SU-DHL-6 (cell line): ENCODE measurements at regions not wholly inside any gene's neighbourhood (a gene's known extent, or its start where the extent isn't known, plus 50 kb on each side); places are given as distances from the start of the nearest gene placed in this dataset.

ENCODE experiments used
- H2AFZ ChIP-seq: fragments of 200-600 bp; sonication (generic); 2 replicates; pipeline ENCODE4 v1.6.1; 2014; ENCODE audit warnings: low read depth, mild to moderate bottlenecking, moderate library complexity, mixed read lengths, antibody characterized with exemption, low read length; ENCODE audit not compliant: severe bottlenecking
- H3F3A ChIP-seq: fragments of 200-600 bp; shearing (Covaris generic); 2 replicates; pipeline ENCODE4 v1.6.0; 2016; ENCODE audit warnings: antibody characterized with exemption, mild to moderate bottlenecking; ENCODE audit not compliant: insufficient read depth
- H3K27ac ChIP-seq: fragments of 200-600 bp; sonication (generic); 2 replicates; pipeline ENCODE4 v1.5.1; 2016; ENCODE audit warnings: low read depth, mild to moderate bottlenecking, low read length, moderate library complexity, mixed read lengths
- H3K27me3 ChIP-seq: fragments of 200-600 bp; sonication (generic), shearing (Covaris generic); 2 replicates; pipeline ENCODE4 v1.6.0; 2014; ENCODE audit warnings: mild to moderate bottlenecking, low read length
- H3K36me3 ChIP-seq: fragments of 200-600 bp; sonication (generic); 2 replicates; pipeline ENCODE4 v1.6.1; 2014; ENCODE audit warnings: mild to moderate bottlenecking, low read length, mixed read lengths
- H3K4me2 ChIP-seq: fragments of 300-600, 200-600 bp; shearing (Covaris generic), sonication (generic); 2 replicates; pipeline ENCODE4 v1.6.0; 2014; ENCODE audit warnings: low read length, low read depth, mild to moderate bottlenecking; ENCODE audit not compliant: poor library complexity, severe bottlenecking
- H3K4me3 ChIP-seq: fragments of 200-600 bp; sonication (generic); 2 replicates; pipeline ENCODE4 v1.5.1; 2014; ENCODE audit warnings: antibody characterized with exemption, low read length, mild to moderate bottlenecking, mixed read lengths; ENCODE audit not compliant: insufficient read depth, poor library complexity, severe bottlenecking
- H3K79me2 ChIP-seq: fragments of 200-600 bp; sonication (generic); 2 replicates; pipeline ENCODE4 v1.6.1; 2014; ENCODE audit warnings: mild to moderate bottlenecking, low read length, moderate library complexity; ENCODE audit not compliant: insufficient read depth
- H3K9ac ChIP-seq: fragments of 200-600 bp; sonication (generic); 2 replicates; pipeline ENCODE4 v1.7.0; 2014; ENCODE audit warnings: mild to moderate bottlenecking, low read length
- H3K9me2 ChIP-seq: fragments of 200-600 bp; sonication (generic); replicated peaks from 2 replicates; pipeline ENCODE4 v1.6.1; 2014; ENCODE audit warnings: low read length; ENCODE audit not compliant: insufficient read depth
- H3K9me3 ChIP-seq: fragments of 200-600 bp; sonication (generic); 2 replicates; pipeline ENCODE4 v1.6.1; 2014; ENCODE audit warnings: low read length, mixed read lengths; ENCODE audit not compliant: insufficient read depth
- H4K20me1 ChIP-seq: fragments of 200-600 bp; sonication (generic); 2 replicates; pipeline ENCODE4 v1.6.1; 2014; ENCODE audit warnings: low read depth, mild to moderate bottlenecking, antibody characterized with exemption, low read length, moderate library complexity, mixed read lengths
- CTCF ChIP-seq: fragments of 200-600 bp; sonication (generic); IDR thresholded peaks from one replicate; pipeline ENCODE4 v1.5.1; 2017; ENCODE audit warnings: antibody characterized with exemption, mild to moderate bottlenecking, low read length, moderate library complexity; ENCODE audit not compliant: insufficient read depth, poor library complexity, severe bottlenecking
- EZH2phosphoT487 ChIP-seq: fragments of 200-600 bp; sonication (generic), shearing (Covaris generic); conservative IDR thresholded peaks from 2 replicates; pipeline ENCODE4 v1.6.1; 2018; ENCODE audit warnings: mild to moderate bottlenecking, antibody characterized with exemption, low read length, moderate library complexity, mixed read lengths

DNA sequence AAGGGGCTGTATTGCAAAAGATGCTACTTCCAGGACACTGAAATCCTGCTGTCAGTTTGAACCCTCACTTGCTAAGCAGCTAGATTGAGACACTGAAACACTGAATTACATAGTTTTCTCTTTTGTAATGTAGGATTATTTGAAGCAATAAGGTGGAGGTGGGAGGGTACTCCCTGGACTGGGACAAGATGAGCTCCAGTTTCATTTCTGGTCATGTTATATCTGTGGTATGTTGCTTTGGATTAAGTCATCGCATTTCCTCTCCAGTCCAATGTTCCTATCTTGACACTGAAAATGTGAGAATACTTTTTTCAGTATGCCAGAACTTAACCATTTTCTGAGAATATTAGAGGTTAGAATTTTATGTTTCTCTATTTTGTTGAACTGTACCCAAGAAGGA lies 426.2 kb upstream of the MEX3C start:
- H3K27ac ChIP-seq, result no peak overlapping the region
- no peak overlapping the region for H3K9ac ChIP-seq
- no peaks in the 10 kb centered on the region for H3K9me3 ChIP-seq
- no peaks in the 10 kb centered on the region for H4K20me1 ChIP-seq
- TF ChIP-seq CTCF (no peak), EZH2phosphoT487 (no peak)
- H2AFZ ChIP-seq, result no peak overlapping the region
- H3K36me3 ChIP-seq, result no peaks in the 10 kb centered on the region
- no peak overlapping the region for H3K4me3 ChIP-seq
- no peaks in the 10 kb centered on the region for H3K9me2 ChIP-seq
- H3K79me2 ChIP-seq, result no peaks in the 10 kb centered on the region
- no peaks in the 10 kb centered on the region for H3F3A ChIP-seq
- no peaks in the 10 kb centered on the region for H3K27me3 ChIP-seq
- no peak overlapping the region for H3K4me2 ChIP-seq

DNA sequence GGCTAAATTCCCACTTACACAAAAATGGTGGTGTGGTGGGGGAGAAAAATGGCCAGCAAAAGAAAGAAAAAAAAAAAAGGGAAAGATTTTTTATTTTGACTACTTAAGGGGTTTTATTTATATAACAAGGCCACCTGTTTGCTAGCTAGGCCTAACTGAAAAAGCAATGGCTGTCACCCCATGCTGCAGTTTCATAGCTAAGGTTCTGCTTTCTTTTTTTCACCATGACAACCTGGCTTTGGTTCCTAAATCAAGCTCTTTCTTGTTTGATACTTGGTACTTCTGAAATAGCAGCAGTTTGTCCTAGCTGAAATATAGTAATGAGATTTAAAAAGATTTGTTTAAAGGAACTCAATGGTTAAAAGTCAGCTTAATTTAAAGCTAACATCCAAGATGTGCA lies 433.2 kb upstream of the MEX3C start:
- Histone ChIP-seq H3K4me2 (no peak overlapping the region), H3K36me3 (peaks cover 5% of the 10 kb centered on the region; the same call in 1 of the 2 replicates), H3K4me3 (no peak overlapping the region), H3K9me2 (no peaks in the 10 kb centered on the region), H2AFZ (no peak overlapping the region), H3K27me3 (no peaks in the 10 kb centered on the region), H3K9me3 (peaks cover 26% of the 10 kb centered on the region; the same call in 1 of the 2 replicates), H4K20me1 (no peaks in the 10 kb centered on the region), H3K27ac (no peak overlapping the region), H3K79me2 (no peaks in the 10 kb centered on the region), H3K9ac (no peak overlapping the region), H3F3A (no peaks in the 10 kb centered on the region)
- TF ChIP-seq CTCF (no peak), EZH2phosphoT487 (no peak)

- H3K9me3 ChIP-seq, result peaks cover 23% of the 10 kb centered on the region; the same call in 1 of the 2 replicates
- H3K9me2 ChIP-seq, result no peaks in the 10 kb centered on the region
- no peak overlapping the region for H3K4me3 ChIP-seq
- no peak overlapping the region for H2AFZ ChIP-seq
- no peak overlapping the region for H3K4me2 ChIP-seq
- TF ChIP-seq CTCF (no peak), EZH2phosphoT487 (no peak)
- no peaks in the 10 kb centered on the region for H3K79me2 ChIP-seq
- no peak overlapping the region for H3K9ac ChIP-seq
- H3K27me3 ChIP-seq, result no peaks in the 10 kb centered on the region
- H3K36me3 ChIP-seq, result 0 out of 2 replicates have a peak, but pooled peaks cover 2% of the 10 kb centered on the region
- no peaks in the 10 kb centered on the region for H3F3A ChIP-seq
- no peaks in the 10 kb centered on the region for H4K20me1 ChIP-seq
- no peak overlapping the region for H3K27ac ChIP-seq
These were observed 440.4 kb upstream of the MEX3C start for GRCh38 chr18:51637881-51638280.
